B cell (primary cell): ENCODE measurements at regions not wholly inside any gene's neighbourhood (a gene's known extent, or its start where the extent isn't known, plus 50 kb on each side); places are given as distances from the start of the nearest gene placed in this dataset.

Source experiments
- ATAC-seq: fragments of 200-7000 bp; cut with Tn5 transposase; one replicate; pipeline ENCODE4 v1.10.0; 2021; ENCODE audit warnings: low read depth, mild to moderate bottlenecking, moderate number of reproducible peaks, moderate library complexity
- CTCF ChIA-PET: fragments of 350-600 bp; sonication (Branson Sonifier 250); formaldehyde crosslinking; loops from one replicate; lab custom pipeline; 2021; ENCODE audit warnings: antibody characterized with exemption, inconsistent platforms; lab: Charles Lee
- POLR2A ChIA-PET: fragments of 350-600 bp; sonication (Branson Sonifier 250); formaldehyde crosslinking; loops from one replicate; lab custom pipeline; 2021; ENCODE audit warnings: antibody characterized with exemption; lab: Charles Lee
- DNase-seq: peaks from one replicate; pipeline ENCODE4 v3.0.0; 2013
- H2AFZ ChIP-seq: 2 replicates; pipeline ENCODE4 v1.6.1; 2012; ENCODE audit warnings: mild to moderate bottlenecking, low read depth, low read length; ENCODE audit not compliant: insufficient read depth, poor library complexity, severe bottlenecking
- H3K27ac ChIP-seq, 2 donors: 1 replicate in 1 of 2; 2 replicates in 1 of 2; pipeline ENCODE4 v1.5.1; 2012 to 2013; ENCODE audit warnings: low read length in 2 of 2, mild to moderate bottlenecking in 2 of 2, moderate library complexity in 1 of 2
- H3K27me3 ChIP-seq, 4 experiments: fragments of 200-600 bp in 1 of 4; sonication (generic) in 1 of 4; replicated peaks in 1 of 4; 1 replicate in 2 of 4; 2 replicates in 2 of 4; pipeline versions ENCODE4 v1.6.1 to v1.7.0; 2013 to 2016; ENCODE audit warnings: low read length in 3 of 4, mild to moderate bottlenecking in 2 of 4, mixed read lengths in 1 of 4, moderate library complexity in 1 of 4; ENCODE audit not compliant: insufficient read depth in 4 of 4, control insufficient read depth in 3 of 4; ENCODE audit errors: control extremely low read depth in 1 of 4
- H3K36me3 ChIP-seq, 2 experiments: replicated peaks in 1 of 2; 1 replicate in 1 of 2; 2 replicates in 1 of 2; pipeline versions ENCODE4 v1.6.1 to v1.7.1; 2013; ENCODE audit warnings: low read length in 1 of 2; ENCODE audit not compliant: insufficient read depth in 2 of 2, control insufficient read depth in 1 of 2; ENCODE audit errors: control extremely low read depth in 1 of 2, extremely low read depth in 1 of 2
- H3K4me1 ChIP-seq, 2 donors: fragments of 200-600 bp in 1 of 2; sonication (generic) in 1 of 2; 1 replicate in 1 of 2; 2 replicates in 1 of 2; pipeline versions ENCODE4 v1.5.1 to v1.6.1; 2013 to 2017; ENCODE audit warnings: low read length in 2 of 2; ENCODE audit not compliant: control insufficient read depth in 2 of 2, insufficient read depth in 2 of 2
- H3K4me2 ChIP-seq: replicated peaks from 2 replicates; pipeline ENCODE3; 2012; ENCODE audit warnings: mild to moderate bottlenecking, low read depth, low read length; ENCODE audit not compliant: poor library complexity, severe bottlenecking
- H3K4me3 ChIP-seq, 5 experiments: fragments of 200-600 bp in 1 of 5; sonication (generic) in 1 of 5; 1 replicate in 3 of 5; 2 replicates in 2 of 5; pipeline versions ENCODE4 v1.5.1 to v1.7.0; 2011 to 2016; ENCODE audit warnings: low read length in 4 of 5, mild to moderate bottlenecking in 4 of 5, low read depth in 2 of 5, control low read depth in 1 of 5, moderate library complexity in 1 of 5; ENCODE audit not compliant: insufficient read depth in 1 of 5; ENCODE audit errors: control extremely low read depth in 1 of 5, extremely low read depth in 1 of 5
- H3K79me2 ChIP-seq: fragments of 200-600 bp; sonication (generic); one replicate; pipeline ENCODE4 v1.6.0; 2016; ENCODE audit warnings: low read length; ENCODE audit not compliant: control insufficient read depth, insufficient read depth
- H3K9ac ChIP-seq: fragments of 200-600 bp; sonication (generic); 2 replicates; pipeline ENCODE4 v1.6.1; 2017; ENCODE audit warnings: mild to moderate bottlenecking, low read length, moderate library complexity
- H3K9me3 ChIP-seq, 3 donors: one replicate each; pipeline versions ENCODE4 v1.6.1 to v1.7.1; 2013; ENCODE audit warnings: low read length in 2 of 3; ENCODE audit not compliant: control insufficient read depth in 2 of 3, insufficient read depth in 1 of 3; ENCODE audit errors: control extremely low read depth in 1 of 3
- H4K20me1 ChIP-seq: 2 replicates; pipeline ENCODE4 v1.6.0; 2012; ENCODE audit warnings: mild to moderate bottlenecking, low read length; ENCODE audit not compliant: insufficient read depth, control insufficient read depth, poor library complexity, severe bottlenecking
- H3K27ac Mint-ChIP-seq: one replicate; pipeline ENCODE4 v1.8.0; 2021; ENCODE audit warnings: mixed read lengths
- H3K27me3 Mint-ChIP-seq: one replicate; pipeline ENCODE4 v1.8.0; 2021; ENCODE audit warnings: mixed read lengths
- H3K4me1 Mint-ChIP-seq: one replicate; pipeline ENCODE4 v1.8.0; 2021; ENCODE audit warnings: mixed read lengths
- H3K4me3 Mint-ChIP-seq: one replicate; pipeline ENCODE4 v1.8.0; 2021; ENCODE audit warnings: mixed read lengths
- H3K9me3 Mint-ChIP-seq: one replicate; pipeline ENCODE4 v1.8.0; 2022; ENCODE audit warnings: mixed read lengths; ENCODE audit not compliant: insufficient read depth
- EZH2 ChIP-seq: IDR thresholded peaks from 2 replicates; pipeline ENCODE4 v1.6.1; 2012; ENCODE audit warnings: borderline replicate concordance, low read depth, mild to moderate bottlenecking, moderate library complexity, low read length; ENCODE audit not compliant: insufficient read depth, poor library complexity, severe bottlenecking
- WGBS: methylation state at CpG from one replicate; pipeline ENCODE4 v1.1.5; 2013; ENCODE audit warnings: missing lambda C conversion rate; ENCODE audit not compliant: insufficient coverage; 5-methylcytosine and 5-hydroxymethylcytosine counted together
- intact Hi-C: fragments of 100-400 bp; cut with micrococcal nuclease; formaldehyde crosslinking; loops from one replicate; pipeline ENCODE4 v1.10.0; 2022
- TF ChIP-seq, protein P1 (sequence below): fragments of 200-600 bp; IDR thresholded peaks from one replicate; pipeline ENCODE4 v1.8.0; 2022; ENCODE audit warnings: antibody characterized with exemption, mild to moderate bottlenecking

GRCh38 chr13:69109891-69110525, 997.6 kb upstream of the ATXN8OS start:
- CTCF ChIA-PET = interaction anchor here (0.6 kb wide), 1 partner anchor 498 kb away, joined by 4 read pairs; no protein-coding TSS in a partner anchor

DNA sequence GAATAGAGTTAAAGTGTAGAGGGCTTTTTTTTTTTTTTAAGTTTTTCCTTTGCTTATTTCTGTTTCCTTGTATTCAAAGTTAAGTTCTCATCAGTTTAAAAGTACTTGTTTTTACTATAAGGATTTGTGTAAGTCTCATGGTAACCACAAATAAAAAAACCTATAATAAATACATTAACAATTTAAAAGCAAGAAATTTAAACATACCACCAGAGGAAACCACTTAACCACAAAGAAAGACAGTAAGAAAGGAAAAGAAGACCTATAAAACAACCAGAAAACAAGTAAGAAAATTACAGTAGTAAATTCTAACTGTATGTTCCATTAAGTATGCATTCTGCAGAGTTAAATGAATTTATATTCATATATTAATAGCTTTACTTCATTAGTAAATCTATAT, 999.1 kb upstream of the ATXN8OS start:
- H3K9me3 ChIP-seq = peaks cover 0 to 8% (median 4%) of the 10 kb centered on the region in 3 donors
- Mint-ChIP-seq H3K4me3 (no peak overlapping the region), H3K4me1 (no peaks in the 10 kb centered on the region), H3K27me3 (no peaks in the 10 kb centered on the region), H3K9me3 (peaks cover 1% of the 10 kb centered on the region), H3K27ac (no peak overlapping the region)
- H4K20me1 ChIP-seq = no peaks in the 10 kb centered on the region
- DNase-seq (no peak), ATAC-seq (no peak)
- no peak overlapping the region for H3K27ac ChIP-seq
- intact Hi-C loops = no loop called here
- no peak overlapping the region for H3K4me2 ChIP-seq
- no peak for TF ChIP-seq EZH2
- TF ChIP-seq, protein P1, sequence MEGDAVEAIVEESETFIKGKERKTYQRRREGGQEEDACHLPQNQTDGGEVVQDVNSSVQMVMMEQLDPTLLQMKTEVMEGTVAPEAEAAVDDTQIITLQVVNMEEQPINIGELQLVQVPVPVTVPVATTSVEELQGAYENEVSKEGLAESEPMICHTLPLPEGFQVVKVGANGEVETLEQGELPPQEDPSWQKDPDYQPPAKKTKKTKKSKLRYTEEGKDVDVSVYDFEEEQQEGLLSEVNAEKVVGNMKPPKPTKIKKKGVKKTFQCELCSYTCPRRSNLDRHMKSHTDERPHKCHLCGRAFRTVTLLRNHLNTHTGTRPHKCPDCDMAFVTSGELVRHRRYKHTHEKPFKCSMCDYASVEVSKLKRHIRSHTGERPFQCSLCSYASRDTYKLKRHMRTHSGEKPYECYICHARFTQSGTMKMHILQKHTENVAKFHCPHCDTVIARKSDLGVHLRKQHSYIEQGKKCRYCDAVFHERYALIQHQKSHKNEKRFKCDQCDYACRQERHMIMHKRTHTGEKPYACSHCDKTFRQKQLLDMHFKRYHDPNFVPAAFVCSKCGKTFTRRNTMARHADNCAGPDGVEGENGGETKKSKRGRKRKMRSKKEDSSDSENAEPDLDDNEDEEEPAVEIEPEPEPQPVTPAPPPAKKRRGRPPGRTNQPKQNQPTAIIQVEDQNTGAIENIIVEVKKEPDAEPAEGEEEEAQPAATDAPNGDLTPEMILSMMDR = no peak
- H3K79me2 ChIP-seq = no peaks in the 10 kb centered on the region
- H2AFZ ChIP-seq = no peak overlapping the region
- H3K4me1 ChIP-seq = no peaks in the 10 kb centered on the region
- ChIA-PET CTCF (no interaction called here), POLR2A (no interaction called here)
- H3K4me3 ChIP-seq = no peak overlapping the region
- H3K9ac ChIP-seq = no peak overlapping the region
- no peaks in the 10 kb centered on the region for H3K36me3 ChIP-seq
- no peaks in the 10 kb centered on the region for H3K27me3 ChIP-seq

More at GRCh38 chr13:69109891-69110525, 997.6 kb upstream of the ATXN8OS start:
- no peak overlapping the region for H3K4me2 ChIP-seq
- H3K9ac ChIP-seq = no peak overlapping the region
- TF ChIP-seq, protein P1 = no peak
- no peak for TF ChIP-seq EZH2
- H4K20me1 ChIP-seq = no peaks in the 10 kb centered on the region
- DNase-seq (no peak), ATAC-seq (no peak)
- H3K79me2 ChIP-seq = no peaks in the 10 kb centered on the region
- no CpG with 5 or more reads among the region's 3 CpGs for WGBS
- H3K9me3 ChIP-seq = peaks cover 0 to 8% (median 4%) of the 10 kb centered on the region in 3 donors
- Mint-ChIP-seq H3K4me3 (no peak overlapping the region), H3K4me1 (no peaks in the 10 kb centered on the region), H3K27me3 (no peaks in the 10 kb centered on the region), H3K27ac (no peak overlapping the region), H3K9me3 (peaks cover 1% of the 10 kb centered on the region)
- intact Hi-C loops = no loop called here
- H3K4me3 ChIP-seq = no peak overlapping the region
- no peak overlapping the region for H3K27ac ChIP-seq
- no peaks in the 10 kb centered on the region for H3K36me3 ChIP-seq
- H2AFZ ChIP-seq = no peak overlapping the region
- POLR2A ChIA-PET = no interaction called here
- H3K27me3 ChIP-seq = no peaks in the 10 kb centered on the region
- H3K4me1 ChIP-seq = no peaks in the 10 kb centered on the region
